ENCODE measurements at regions not wholly inside any gene's neighbourhood (a gene's known extent, or its start where the extent isn't known, plus 50 kb on each side); places are given as distances from the start of the nearest gene placed in this dataset.

DNA sequence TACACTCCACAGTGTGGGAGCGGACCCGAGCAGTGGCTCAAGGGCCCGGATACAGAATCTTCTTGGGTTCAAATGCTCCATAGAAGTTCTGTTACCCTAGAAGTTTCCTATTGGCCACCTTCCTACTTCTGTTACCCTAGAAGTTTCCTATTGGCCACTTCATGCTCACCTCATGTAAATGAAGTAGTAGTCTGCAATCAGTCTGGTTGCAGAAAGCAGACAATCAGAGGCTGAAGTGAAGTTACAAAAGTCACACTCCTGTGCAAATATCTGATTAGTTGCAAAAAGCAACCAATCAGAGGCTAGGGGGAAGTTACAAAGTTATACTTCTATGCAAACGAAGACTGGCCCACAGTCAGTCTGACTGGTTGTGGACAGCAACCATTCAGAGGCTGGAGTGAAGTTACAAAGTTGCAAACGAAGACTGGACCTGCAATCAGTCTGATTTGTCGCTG, 77.8 kb upstream of the CPNE8 start:
- H3K4me3 ChIP-seq (ENCODE audit: low read depth, low read length) = no peak overlapping the region

DNA sequence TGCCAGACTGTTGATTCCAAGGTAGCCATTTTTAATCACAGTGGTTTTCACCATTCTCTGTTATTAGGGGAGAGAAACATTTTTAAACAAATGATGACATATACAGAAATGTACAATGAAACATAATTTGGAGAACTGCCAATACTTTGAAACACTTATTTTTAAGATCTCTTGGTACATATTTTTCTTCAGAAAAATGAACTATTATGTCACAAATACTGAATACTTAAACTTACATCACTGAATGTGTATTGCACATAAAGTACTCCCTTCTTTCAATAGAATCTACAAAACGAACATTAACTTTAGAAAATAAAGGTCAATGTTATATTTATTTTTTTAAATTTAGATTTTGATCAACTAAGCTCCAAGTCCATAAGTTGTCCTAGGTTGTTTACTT, 71.7 kb upstream of the CPNE8 start:
- H3K4me3 ChIP-seq (ENCODE audit: low read depth, low read length) = no peak overlapping the region

DNA sequence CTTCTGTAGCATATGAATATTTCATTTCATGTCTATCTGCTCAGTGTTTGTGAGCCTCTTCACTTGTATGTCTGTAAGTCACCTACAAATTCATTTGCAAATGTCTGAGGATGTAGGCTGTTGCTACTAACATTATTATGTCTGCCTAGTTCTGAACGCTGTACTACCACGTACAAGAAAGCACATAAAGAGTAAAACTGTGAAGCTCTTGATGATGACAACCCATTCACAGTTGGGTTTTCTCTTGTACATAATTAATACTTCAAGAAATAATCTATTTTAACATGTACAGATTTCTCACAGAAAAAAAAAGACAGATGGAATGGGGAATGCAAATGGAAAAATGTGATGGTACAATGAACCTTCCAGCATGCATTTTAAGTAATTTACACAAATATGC, 64.3 kb upstream of the CPNE8 start:
- no peak overlapping the region for H3K4me3 ChIP-seq (ENCODE audit: low read depth, low read length)

DNA sequence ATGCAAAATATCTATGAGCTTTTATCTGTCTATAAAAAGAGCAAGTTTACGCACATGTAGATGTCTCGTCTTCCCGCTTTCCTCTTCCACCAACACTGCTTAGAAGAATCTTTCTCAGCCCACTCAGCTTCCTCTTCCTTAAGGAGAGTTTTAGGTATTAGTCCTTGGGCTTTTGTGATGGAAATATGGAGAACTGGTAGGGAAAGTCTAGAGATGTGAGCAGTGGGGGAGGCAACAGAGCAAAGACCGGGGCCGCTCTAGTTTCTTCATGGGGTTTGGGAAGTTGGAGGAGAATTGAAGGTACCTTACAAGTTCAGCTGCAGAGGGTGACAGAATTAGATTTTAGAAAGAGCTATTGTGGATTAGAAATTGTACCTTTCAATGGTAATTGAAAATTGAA, 56.3 kb upstream of the CPNE8 start:
- H3K4me3 ChIP-seq (ENCODE audit: low read depth, low read length) = no peak overlapping the region

DNA sequence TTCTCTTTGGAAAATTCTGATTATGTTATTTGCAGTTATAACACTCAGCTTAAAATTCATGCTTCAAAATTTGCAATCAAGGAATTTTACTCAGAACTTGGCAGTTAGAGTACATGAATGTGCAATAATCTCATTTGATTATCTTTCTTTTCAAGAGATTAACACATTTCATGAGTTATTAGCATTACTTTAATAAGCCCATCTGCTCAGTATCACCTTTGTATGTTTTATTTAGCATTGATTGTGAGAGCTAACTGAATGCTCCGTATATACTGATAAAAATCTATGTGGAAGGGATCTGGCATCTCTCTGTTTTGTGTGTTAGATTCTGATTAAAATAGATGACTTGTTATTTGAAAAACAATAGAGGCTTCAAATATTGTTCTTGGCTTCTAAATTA, 55.6 kb upstream of the CPNE8 start:
- H3K4me3 ChIP-seq (ENCODE audit: low read depth, low read length) = no peak overlapping the region

DNA sequence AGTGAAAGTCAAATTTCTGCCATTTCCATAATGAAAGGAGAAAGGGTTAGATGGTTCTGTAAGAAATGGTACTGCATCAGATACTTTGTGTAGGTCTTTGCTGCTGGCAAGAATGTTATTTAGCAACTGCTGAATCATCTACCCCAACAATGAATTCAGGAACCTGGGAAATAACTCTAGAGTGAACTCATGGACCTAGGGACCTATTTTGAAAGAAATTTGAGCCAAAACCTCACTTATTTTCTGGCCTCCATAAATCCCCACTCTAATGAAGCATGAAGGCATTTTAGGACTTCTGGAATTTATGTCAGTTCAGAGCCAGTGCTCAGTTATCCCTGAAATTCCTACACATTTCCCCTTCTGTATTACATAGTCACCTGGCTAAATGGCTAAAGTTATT, 50.9 kb upstream of the CPNE8 start:
- no peak overlapping the region for H3K4me3 ChIP-seq (ENCODE audit: low read depth, low read length)
